GM18867 (cell line): ENCODE measurements at regions not wholly inside any gene's neighbourhood (a gene's known extent, or its start where the extent isn't known, plus 50 kb on each side); places are given as distances from the start of the nearest gene placed in this dataset.
"Not testable (repeated sequence)": the region's sequence is repeated elsewhere in the genome, so short reads cannot be mapped to it uniquely, and the experiment has no call there.

ENCODE experiments used
- ATAC-seq: cut with Tn5 transposase; IDR thresholded peaks from one replicate; pipeline ENCODE4 v1.9.1; 2021; ENCODE audit warnings: mild to moderate bottlenecking, moderate library complexity; ENCODE audit not compliant: unreplicated experiment

DNA sequence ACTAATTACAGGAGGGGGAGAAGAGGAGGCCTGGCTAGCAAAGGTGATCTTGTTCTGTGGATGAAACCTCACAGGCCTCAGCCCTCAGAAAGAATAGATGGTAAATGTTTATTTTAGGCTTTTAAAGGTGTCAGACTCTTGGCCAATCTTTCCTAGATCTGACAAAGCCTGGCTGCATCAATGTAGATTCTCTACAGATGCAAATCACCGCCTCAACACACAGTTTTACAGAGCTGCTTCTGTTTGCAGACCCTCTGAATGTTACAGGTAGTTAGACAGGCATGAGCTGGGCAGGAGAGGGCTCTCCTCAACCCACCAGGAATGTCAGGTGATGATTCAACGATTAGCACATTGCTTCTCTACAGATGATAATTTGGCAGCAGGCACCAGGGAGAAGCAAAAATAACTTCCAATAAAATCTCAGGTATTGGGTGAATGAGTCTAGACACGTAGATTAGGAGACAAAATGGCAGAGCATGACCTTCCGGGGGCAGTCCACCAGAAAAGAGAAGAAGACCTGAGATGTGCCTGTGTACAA is 105.4 kb upstream of the VANGL1 start:
- no peak for ATAC-seq

- no peak for ATAC-seq
Observed at GRCh38 chr1:115534106-115534505, 107.7 kb upstream of the VANGL1 start.

- no peak for ATAC-seq
Observed at GRCh38 chr1:115531631-115532264, 110.0 kb upstream of the VANGL1 start.

DNA sequence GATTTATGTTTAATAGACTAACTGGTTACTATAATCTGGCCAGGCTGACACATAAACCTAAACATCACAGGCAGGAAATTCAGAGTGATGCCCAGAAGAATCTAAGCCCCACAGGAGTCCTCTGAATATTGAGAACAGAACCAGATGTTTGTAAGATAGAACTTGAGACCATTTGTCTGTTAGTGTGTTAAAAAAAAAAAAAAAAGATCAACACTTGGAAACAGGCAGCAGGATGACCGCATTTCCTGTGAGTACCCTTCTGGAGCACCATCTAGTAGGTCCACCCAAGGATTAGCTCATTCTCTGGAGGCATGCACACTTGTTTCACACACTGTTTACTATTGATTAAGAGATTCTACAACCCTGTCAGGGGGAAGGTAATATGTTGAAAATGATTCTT is 111.4 kb upstream of the VANGL1 start:
- no peak for ATAC-seq

GRCh38 chr1:115529216-115529897 is 112.4 kb upstream of the VANGL1 start:
- no peak for ATAC-seq

DNA sequence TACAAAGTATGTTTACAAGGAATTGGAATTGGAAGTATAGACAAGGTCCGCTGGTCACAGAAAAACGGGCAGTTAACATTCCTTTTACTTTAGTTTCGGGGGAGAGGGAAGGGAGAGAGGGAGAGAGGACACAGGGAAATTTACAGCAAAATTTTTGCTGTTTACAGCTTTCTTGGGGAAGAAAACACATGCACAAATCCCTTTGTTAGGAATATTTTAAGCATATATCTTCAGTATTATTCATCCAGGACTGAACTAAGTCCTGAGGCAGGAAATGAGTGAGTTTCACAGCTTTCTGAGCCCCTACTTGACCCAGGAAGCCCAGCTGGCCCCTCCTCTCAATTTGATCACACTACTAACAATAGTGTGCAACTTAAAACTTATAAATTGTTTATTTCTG is 113.4 kb upstream of the VANGL1 start:
- ATAC-seq, result not testable (repeated sequence)

GRCh38 chr1:115527746-115528145 is 114.0 kb upstream of the VANGL1 start:
- ATAC-seq, result no peak

DNA sequence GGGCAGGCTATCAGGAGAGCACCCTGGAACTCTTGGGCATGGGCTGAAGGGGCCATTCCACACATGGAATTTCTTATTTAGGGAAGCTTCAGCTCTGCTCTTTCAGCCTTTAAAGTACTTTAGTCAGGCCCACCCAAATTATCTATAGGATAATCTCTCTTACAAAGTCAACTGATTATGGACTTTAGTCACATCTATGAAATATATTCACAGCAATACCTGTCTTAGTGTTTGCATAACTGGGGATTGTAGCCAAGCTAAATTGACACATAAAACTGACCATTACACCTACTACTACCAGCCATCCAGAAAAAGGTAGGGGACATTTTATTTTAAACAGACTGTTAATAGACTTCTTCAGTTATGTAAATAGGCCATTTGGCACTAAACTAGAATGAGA is 114.9 kb upstream of the VANGL1 start:
- ATAC-seq, result no peak

DNA sequence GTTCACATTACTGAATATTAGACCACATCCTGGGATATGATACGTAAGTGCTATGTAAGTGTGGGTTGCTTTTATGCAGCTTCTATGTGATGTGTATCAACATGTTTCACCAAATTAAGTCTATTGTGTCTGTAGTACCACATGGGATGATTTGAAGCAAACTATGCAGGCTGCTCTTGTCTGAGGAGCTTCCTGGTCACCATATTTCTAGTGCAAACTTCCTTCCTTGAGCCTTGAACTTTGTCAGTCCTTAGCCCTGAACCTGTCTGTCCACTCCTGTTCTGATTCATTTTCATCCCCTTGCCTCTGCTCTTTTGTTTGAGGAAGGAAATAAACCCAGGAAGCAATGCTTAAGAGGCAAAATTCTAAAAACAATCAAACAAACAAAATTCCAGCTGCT is 117.5 kb upstream of the VANGL1 start:
- ATAC-seq, result no peak

DNA sequence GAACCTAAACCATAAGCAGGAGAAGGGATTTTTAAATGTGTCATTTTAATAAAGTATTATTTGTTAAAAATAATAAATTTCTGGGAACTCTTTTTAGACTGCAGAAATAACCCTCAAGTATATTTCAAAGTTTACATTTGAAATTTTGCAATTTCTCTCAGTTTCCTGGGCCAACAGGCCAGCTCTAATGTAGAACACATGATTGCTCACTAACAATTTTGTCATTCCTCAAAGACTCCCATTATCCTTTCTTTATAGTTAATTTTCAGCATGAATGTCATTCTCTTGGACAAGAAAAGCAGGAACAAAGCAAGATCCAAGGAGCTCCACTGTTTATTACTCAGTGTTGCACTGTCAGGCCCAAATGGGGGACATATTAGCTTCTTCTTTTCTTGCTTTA is 119.4 kb upstream of the VANGL1 start:
- ATAC-seq, result no peak

DNA sequence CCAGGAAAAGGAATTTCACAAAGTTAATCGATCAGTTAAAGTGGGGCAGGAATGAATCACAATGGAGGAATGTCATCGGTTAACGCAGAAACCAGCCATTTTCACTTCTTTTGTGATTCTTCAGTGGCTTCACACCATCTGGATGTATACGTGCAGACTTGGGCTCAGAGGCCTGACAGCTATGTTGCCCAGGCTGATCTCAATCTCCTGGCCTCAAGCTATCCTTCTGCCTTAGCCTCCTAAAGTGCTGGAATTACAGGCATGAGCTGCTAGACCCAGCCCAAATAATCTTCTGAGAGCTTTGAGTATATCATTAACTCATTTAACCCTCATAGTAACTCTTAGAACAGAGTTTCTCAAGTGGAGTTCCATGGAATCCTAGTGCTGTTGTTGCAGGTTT is 126.5 kb upstream of the VANGL1 start:
- ATAC-seq, result no peak

- not testable (repeated sequence) for ATAC-seq
Observed at GRCh38 chr1:115510226-115510625, 131.5 kb upstream of the VANGL1 start.

DNA sequence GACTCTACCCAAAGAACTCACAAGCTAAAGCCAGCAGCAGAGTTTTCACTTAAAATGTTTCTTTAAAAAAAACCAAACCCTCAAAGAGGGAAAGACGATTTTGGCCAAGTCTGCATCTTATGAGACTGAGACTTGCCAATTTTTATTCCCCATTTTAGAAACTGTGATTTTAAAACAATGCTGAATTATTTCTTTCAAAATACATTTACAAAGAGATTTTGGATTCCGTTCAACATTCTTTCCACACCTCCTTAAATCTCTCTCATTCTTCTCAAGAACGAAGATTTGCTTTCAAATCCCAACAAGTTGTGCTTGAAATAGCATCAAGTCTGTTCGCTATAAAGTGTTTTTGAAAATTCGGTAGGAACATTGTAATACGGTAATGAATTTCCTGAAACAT is 133.9 kb upstream of the VANGL1 start:
- ATAC-seq, result no peak

- no peak for ATAC-seq
Observed at GRCh38 chr1:115506924-115507589, 134.7 kb upstream of the VANGL1 start.

- ATAC-seq, result no peak
Observed at GRCh38 chr1:115506518-115506917, 135.3 kb upstream of the VANGL1 start.

- ATAC-seq, result no peak
Observed at GRCh38 chr1:115505148-115505571, 136.6 kb upstream of the VANGL1 start.

GRCh38 chr1:115502183-115502582 is 139.6 kb upstream of the VANGL1 start:
- ATAC-seq, result not testable (repeated sequence)

GRCh38 chr1:115501476-115501875 is 140.3 kb upstream of the VANGL1 start:
- ATAC-seq, result no peak

GRCh38 chr1:115499253-115499652 is 142.5 kb upstream of the VANGL1 start:
- ATAC-seq, result no peak

DNA sequence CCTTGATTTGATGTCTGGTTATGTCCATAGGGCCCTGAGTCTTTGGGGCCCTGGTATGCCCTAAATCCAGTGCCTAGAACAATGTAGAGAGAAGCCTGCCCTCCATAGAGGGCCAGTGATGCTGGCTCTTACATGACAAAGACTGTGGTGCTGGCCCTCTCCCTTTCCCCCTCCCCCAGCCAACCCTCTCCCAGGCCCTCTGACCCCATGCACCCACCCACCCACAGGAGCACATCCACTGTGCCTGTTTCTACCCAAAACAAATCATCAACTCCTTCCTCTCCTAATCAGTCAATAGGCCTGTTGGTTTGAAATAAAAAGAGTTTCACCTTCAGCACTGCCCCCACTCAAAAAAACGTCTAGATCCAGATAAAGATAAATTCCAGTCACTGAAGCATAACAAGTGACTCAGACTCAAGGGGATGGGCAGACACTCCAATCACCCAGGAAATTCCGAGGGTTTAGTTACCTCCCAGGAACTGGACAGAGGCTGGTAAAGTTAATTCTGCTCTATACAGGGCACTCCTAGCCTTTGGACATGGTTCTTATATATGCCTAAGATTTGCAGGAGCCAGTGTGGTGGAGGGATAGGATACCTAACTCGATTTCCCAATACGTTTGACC is 144.8 kb upstream of the VANGL1 start:
- no peak for ATAC-seq

- ATAC-seq, result no peak
Observed at GRCh38 chr1:115495625-115496024, 146.1 kb upstream of the VANGL1 start.
